GM12875 (cell line): ENCODE measurements at regions not wholly inside any gene's neighbourhood (a gene's known extent, or its start where the extent isn't known, plus 50 kb on each side); places are given as distances from the start of the nearest gene placed in this dataset.
"Not testable (repeated sequence)": the region's sequence is repeated elsewhere in the genome, so short reads cannot be mapped to it uniquely, and the experiment has no call there.

ENCODE experiments used
- H3K4me3 ChIP-seq: one replicate; pipeline ENCODE4 v1.5.1; 2011; ENCODE audit warnings: low read depth, low read length, control low read depth
- CTCF ChIP-seq: IDR thresholded peaks from 2 replicates; pipeline ENCODE4 v1.5.1; 2011; ENCODE audit warnings: low read depth, mild to moderate bottlenecking, control low read depth, inconsistent platforms, low read length, moderate library complexity, borderline replicate concordance; ENCODE audit not compliant: insufficient read depth

GRCh38 chr4:19230906-19231545 lies 1020.7 kb upstream of the SLIT2 start:
- H3K4me3 ChIP-seq, result no peak overlapping the region
- TF ChIP-seq CTCF, result no peak

DNA sequence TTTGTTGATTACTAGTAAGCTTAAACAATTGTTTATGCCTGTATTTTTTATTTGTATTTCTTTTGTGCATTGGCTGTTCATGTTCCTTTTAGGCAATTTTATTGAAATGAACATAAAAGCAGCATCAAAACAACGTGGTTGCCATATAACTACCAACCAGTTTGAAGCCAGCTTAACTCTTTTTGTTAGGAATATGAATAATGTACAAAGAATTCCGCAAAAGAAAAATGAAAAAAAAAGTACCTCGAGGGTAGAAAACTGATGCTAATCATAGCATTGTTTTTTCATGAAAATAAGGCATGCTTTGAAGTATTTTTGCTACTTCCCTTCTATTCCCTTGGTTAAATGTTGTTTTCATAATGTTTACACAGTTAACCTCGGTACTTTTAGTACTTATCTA lies 1024.0 kb upstream of the SLIT2 start:
- TF ChIP-seq CTCF, result no peak

GRCh38 chr4:19224820-19225219 lies 1026.9 kb upstream of the SLIT2 start:
- TF ChIP-seq CTCF, result no peak
- H3K4me3 ChIP-seq, result no peak overlapping the region

More for the DNA sequence above, 1024.0 kb upstream of the SLIT2 start:
- no peak overlapping the region for H3K4me3 ChIP-seq

- TF ChIP-seq CTCF, result no peak
- H3K4me3 ChIP-seq, result no peak overlapping the region
Observed at GRCh38 chr4:19216476-19216875, 1035.2 kb upstream of the SLIT2 start.

- no peak for TF ChIP-seq CTCF
- H3K4me3 ChIP-seq, result no peak overlapping the region
Observed at GRCh38 chr4:19214591-19215186, 1037.0 kb upstream of the SLIT2 start.

- no peak overlapping the region for H3K4me3 ChIP-seq
- TF ChIP-seq CTCF, result no peak
Observed at GRCh38 chr4:19213388-19213787, 1038.3 kb upstream of the SLIT2 start.

DNA sequence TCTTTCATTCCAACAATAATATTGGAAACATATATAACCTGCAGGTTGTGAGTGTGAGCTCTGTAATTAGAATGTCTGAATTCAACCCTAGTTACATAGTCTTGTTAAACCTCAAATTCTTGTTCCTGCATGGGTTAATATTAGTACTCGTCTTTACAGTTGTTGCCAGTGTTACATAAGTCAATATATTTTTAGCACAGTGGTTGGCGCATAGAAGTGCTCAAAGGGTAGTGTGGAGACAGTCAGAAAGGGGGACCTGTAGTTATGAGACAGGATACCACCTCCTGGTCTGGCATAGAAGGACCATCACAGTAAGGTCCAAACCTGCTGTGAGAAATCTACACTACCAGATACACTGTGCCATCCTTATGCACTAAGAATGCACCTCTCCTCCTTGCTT lies 1045.9 kb upstream of the SLIT2 start:
- TF ChIP-seq CTCF, result no peak
- H3K4me3 ChIP-seq, result no peak overlapping the region

GRCh38 chr4:19197838-19198237 lies 1053.9 kb upstream of the SLIT2 start:
- not testable (repeated sequence) for H3K4me3 ChIP-seq
